GM06990 (cell line): ENCODE measurements at regions not wholly inside any gene's neighbourhood (a gene's known extent, or its start where the extent isn't known, plus 50 kb on each side); places are given as distances from the start of the nearest gene placed in this dataset.

ENCODE experiments used
- DNase-seq: peaks from one replicate; pipeline ENCODE4 v3.0.0-alpha.2; 2011; ENCODE audit not compliant: insufficient read length; ENCODE audit errors: extremely low read depth
- H3K27me3 ChIP-seq: replicated peaks from 2 replicates; pipeline ENCODE4 v1.6.0; 2011; ENCODE audit warnings: low read length; ENCODE audit not compliant: control insufficient read depth, insufficient read depth
- H3K36me3 ChIP-seq: 2 replicates; pipeline ENCODE4 v1.5.1; 2011; ENCODE audit warnings: low read length; ENCODE audit not compliant: control insufficient read depth, insufficient read depth
- H3K4me3 ChIP-seq: replicated peaks from 2 replicates; pipeline ENCODE4 v1.5.1; 2011; ENCODE audit warnings: low read depth, mild to moderate bottlenecking, control low read depth, low read length
- TF ChIP-seq, protein P1 (sequence below): IDR thresholded peaks from 2 replicates; pipeline ENCODE4 v1.5.1; 2011; ENCODE audit warnings: low read length, control low read depth, mild to moderate bottlenecking, inconsistent platforms; ENCODE audit not compliant: insufficient read depth, poor library complexity, severe bottlenecking

DNA sequence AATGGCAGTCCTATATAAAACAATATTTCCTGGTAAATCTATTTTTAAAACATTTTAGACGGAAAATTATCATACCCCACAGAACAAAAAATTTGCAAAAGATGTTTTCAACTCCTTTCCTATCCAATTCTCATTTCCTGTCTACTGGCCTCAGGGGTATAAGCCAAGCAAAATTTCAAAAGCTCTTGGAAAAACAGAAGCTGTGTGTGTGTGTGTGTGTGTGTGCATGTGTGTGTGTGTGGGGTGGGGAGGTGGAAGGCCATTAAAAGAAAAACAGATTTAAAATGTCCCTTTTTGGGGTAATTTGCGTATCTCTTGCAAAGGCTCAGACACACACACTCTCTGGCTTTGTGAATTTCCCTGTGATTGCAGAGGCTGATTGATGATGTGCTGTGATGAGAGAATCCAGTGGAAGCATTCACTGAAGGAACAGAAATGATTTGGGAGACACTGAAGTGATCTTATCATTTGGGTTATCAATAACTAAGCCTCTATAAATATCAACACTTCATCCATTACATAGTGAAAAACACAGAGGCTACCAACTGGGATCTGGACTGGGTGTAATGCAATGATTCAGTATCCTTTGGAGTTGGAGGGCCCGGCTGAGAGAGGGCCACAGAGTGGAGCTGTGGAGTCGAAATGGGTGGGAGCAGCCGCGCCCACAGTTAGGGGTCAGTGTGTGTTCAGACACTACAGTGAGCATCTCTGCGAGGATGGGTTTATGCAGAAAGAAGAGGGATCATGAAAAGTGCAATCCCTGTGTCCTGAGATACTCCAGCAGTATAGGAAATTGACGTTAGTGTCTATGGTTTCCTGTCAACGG is 106.8 kb upstream of the PREP start:
- no peak for DNase-seq
- Histone ChIP-seq H3K27me3 (no peaks in the 10 kb centered on the region), H3K36me3 (no peaks in the 10 kb centered on the region), H3K4me3 (no peak overlapping the region)
- TF ChIP-seq, protein P1, sequence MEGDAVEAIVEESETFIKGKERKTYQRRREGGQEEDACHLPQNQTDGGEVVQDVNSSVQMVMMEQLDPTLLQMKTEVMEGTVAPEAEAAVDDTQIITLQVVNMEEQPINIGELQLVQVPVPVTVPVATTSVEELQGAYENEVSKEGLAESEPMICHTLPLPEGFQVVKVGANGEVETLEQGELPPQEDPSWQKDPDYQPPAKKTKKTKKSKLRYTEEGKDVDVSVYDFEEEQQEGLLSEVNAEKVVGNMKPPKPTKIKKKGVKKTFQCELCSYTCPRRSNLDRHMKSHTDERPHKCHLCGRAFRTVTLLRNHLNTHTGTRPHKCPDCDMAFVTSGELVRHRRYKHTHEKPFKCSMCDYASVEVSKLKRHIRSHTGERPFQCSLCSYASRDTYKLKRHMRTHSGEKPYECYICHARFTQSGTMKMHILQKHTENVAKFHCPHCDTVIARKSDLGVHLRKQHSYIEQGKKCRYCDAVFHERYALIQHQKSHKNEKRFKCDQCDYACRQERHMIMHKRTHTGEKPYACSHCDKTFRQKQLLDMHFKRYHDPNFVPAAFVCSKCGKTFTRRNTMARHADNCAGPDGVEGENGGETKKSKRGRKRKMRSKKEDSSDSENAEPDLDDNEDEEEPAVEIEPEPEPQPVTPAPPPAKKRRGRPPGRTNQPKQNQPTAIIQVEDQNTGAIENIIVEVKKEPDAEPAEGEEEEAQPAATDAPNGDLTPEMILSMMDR, result peak; percentile 10

DNA sequence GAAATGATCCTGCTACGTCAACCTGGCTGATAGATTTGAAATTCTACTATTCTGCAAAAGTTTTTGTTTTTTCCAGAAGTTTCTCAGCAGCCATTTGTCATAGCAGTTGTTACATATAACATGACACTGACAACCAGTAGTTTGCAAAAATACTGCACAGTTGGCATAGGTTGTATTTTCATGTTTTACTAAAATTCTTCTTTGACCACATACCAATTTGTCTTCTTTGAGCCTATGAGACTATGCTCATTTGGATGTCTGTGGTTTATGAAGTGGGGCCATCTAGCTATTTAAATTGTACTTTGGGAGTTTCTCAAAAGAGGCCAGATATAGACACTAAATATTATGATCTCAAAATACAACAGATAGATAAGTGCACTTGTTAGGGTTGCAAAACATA is 104.9 kb upstream of the PREP start:
- no peak overlapping the region for H3K4me3 ChIP-seq
- no peaks in the 10 kb centered on the region for H3K36me3 ChIP-seq
- no peak for DNase-seq
- no peaks in the 10 kb centered on the region; the same call in none of the 2 replicates for H3K27me3 ChIP-seq
- TF ChIP-seq, protein P1, result no peak

- no peak for DNase-seq
- TF ChIP-seq, protein P1, result no peak
- no peak overlapping the region for H3K4me3 ChIP-seq
- no peaks in the 10 kb centered on the region; the same call in none of the 2 replicates for H3K27me3 ChIP-seq
- no peaks in the 10 kb centered on the region for H3K36me3 ChIP-seq
Measured at GRCh38 chr6:105504706-105505105, 101.8 kb upstream of the PREP start.

DNA sequence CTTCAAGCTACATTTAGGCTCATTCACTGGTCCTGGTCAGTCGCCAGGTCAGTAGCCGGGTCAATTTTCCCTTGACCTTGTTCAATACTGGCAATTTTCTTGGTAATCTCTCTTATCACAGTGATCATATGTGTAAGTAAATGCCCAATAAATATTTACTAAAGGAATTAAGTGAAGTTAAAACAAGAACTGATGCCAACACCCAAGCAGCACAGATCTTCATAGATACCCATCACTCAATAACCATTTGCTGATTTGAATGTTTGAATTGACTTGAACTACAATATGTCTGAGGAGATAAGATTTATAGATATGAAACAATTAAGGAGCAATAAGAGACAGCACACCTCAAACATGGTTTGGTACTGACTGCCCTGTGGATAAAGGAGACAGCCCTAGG is 100.8 kb upstream of the PREP start:
- Histone ChIP-seq H3K27me3 (no peaks in the 10 kb centered on the region; the same call in none of the 2 replicates), H3K4me3 (no peak overlapping the region), H3K36me3 (no peaks in the 10 kb centered on the region)
- TF ChIP-seq, protein P1, result no peak
- no peak for DNase-seq

DNA sequence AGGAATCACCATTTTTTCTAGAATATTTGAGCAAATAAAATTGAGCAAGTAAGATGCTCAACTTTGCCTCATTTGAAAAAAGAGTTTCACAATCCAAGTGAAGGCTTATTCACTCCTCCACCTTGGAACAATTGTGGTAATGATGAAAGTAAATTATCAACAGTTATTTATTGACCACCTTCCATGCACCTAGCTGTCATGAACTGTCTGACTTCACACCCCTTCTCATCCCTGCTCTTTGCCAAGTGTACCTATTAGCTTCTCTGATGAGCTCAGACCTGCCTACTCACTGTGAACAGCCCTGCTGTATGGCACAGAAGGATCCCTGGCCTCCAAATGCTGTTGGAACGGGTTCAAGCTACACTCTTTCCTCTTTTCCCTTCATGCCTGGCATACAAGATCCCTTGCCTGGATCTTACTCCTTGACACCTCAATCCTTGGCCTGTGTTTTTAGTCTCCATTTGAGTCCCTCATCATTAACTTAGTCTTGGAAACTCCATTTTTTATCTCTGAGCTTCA is 99.0 kb upstream of the PREP start:
- Histone ChIP-seq H3K27me3 (no peaks in the 10 kb centered on the region; the same call in none of the 2 replicates), H3K36me3 (no peaks in the 10 kb centered on the region), H3K4me3 (no peak overlapping the region)
- DNase-seq, result no peak
- TF ChIP-seq, protein P1, result no peak
